Endothelial cell of umbilical vein (primary cell): ENCODE measurements at regions not wholly inside any gene's neighbourhood (a gene's known extent, or its start where the extent isn't known, plus 50 kb on each side); places are given as distances from the start of the nearest gene placed in this dataset.

Experiments
- BruUV-seq: library from RNA; stranded (reverse); fragments of 400-500 nt; replicated peaks from 2 replicates; lab custom pipeline; 2021; lab: Mats Ljungman, UMichigan
- CTCF ChIA-PET: fragments of 300-600, 350-600 bp; sonication (Branson Sonifier 250); formaldehyde crosslinking; loops from one replicate; lab custom pipeline; 2021; ENCODE audit warnings: antibody characterized with exemption, inconsistent platforms; lab: Charles Lee
- POLR2A ChIA-PET: fragments of 300-600, 350-600 bp; sonication (Branson Sonifier 250); formaldehyde crosslinking; loops from one replicate; lab custom pipeline; 2021; ENCODE audit warnings: antibody characterized with exemption, inconsistent platforms; lab: Charles Lee
- DNase-seq: peaks from one replicate; pipeline ENCODE4 v3.0.0-alpha.2; 2011; ENCODE audit warnings: low read depth, low spot score
- FAIRE-seq: peaks from 2 replicates; lab custom pipeline; 2011; peaks lifted over from hg19 to GRCh38; lab: Jason Lieb, UNC
- H2AFZ ChIP-seq: 2 replicates; pipeline ENCODE4 v1.6.0; 2012; ENCODE audit warnings: low read depth, low read length, control low read depth, inconsistent platforms
- H3K27ac ChIP-seq: 2 replicates; pipeline ENCODE4 v1.5.1; 2011; ENCODE audit warnings: low read depth, mild to moderate bottlenecking, control low read depth, low read length, moderate library complexity; ENCODE audit not compliant: insufficient read depth
- H3K27me3 ChIP-seq, 2 experiments: 2 replicates each; pipeline versions ENCODE4 v1.6.0 to v1.6.1; 2011; ENCODE audit warnings: low read length in 2 of 2, mixed read lengths in 1 of 2; ENCODE audit not compliant: control insufficient read depth in 2 of 2, insufficient read depth in 2 of 2
- H3K36me3 ChIP-seq, 2 experiments: 2 replicates in 1 of 2; 3 replicates in 1 of 2; pipeline ENCODE4 v1.5.1; 2011; ENCODE audit warnings: low read length in 2 of 2, mild to moderate bottlenecking in 1 of 2, moderate library complexity in 1 of 2; ENCODE audit not compliant: control insufficient read depth in 2 of 2, insufficient read depth in 2 of 2; ENCODE audit errors: extremely low read depth in 1 of 2
- H3K4me1 ChIP-seq: 3 replicates; pipeline ENCODE4 v1.5.1; 2011; ENCODE audit warnings: mild to moderate bottlenecking, low read length; ENCODE audit not compliant: control insufficient read depth, insufficient read depth; ENCODE audit errors: extremely low read depth
- H3K4me2 ChIP-seq: 2 replicates; pipeline ENCODE4 v1.6.1; 2011; ENCODE audit warnings: low read length, control low read depth, mixed read lengths; ENCODE audit not compliant: insufficient read depth
- H3K4me3 ChIP-seq, 3 experiments: fragments of 200-600 bp in 1 of 3; sonication (generic), shearing (Covaris generic) in 1 of 3; replicated peaks in 1 of 3; 2 replicates each; pipeline ENCODE4 v1.5.1; 2011 to 2016; ENCODE audit warnings: control low read depth in 3 of 3, low read length in 3 of 3, mild to moderate bottlenecking in 2 of 3, inconsistent platforms in 1 of 3, low read depth in 1 of 3, moderate library complexity in 1 of 3; ENCODE audit not compliant: insufficient read depth in 1 of 3
- H3K79me2 ChIP-seq: 2 replicates; pipeline ENCODE4 v1.6.0; 2012; ENCODE audit warnings: low read length, inconsistent platforms; ENCODE audit not compliant: control insufficient read depth, insufficient read depth
- H3K9ac ChIP-seq: replicated peaks from 2 replicates; pipeline ENCODE3; 2011; ENCODE audit warnings: low read length, control low read depth; ENCODE audit not compliant: insufficient read depth; ENCODE audit errors: extremely low read depth
- H3K9me1 ChIP-seq: replicated peaks from 3 replicates; pipeline ENCODE4 v1.6.0; 2011; ENCODE audit warnings: mild to moderate bottlenecking, low read length; ENCODE audit not compliant: control insufficient read depth, insufficient read depth; ENCODE audit errors: extremely low read depth
- H3K9me3 ChIP-seq: replicated peaks from 2 replicates; pipeline ENCODE4 v1.5.1; 2012; ENCODE audit warnings: low read length, inconsistent platforms; ENCODE audit not compliant: control insufficient read depth, insufficient read depth
- H4K20me1 ChIP-seq: replicated peaks from 2 replicates; pipeline ENCODE3; 2011; ENCODE audit warnings: mild to moderate bottlenecking, low read length; ENCODE audit not compliant: control insufficient read depth, insufficient read depth; ENCODE audit errors: extremely low read depth
- EZH2 ChIP-seq: IDR thresholded peaks from 2 replicates; pipeline ENCODE4 v1.6.1; 2012; ENCODE audit warnings: borderline replicate concordance, low read depth, mild to moderate bottlenecking, moderate library complexity, low read length, inconsistent platforms; ENCODE audit not compliant: severe bottlenecking
- FOS ChIP-seq: IDR thresholded peaks from 2 replicates; pipeline ENCODE4 v1.6.1; 2011; ENCODE audit warnings: mild to moderate bottlenecking, low read length, moderate library complexity, borderline replicate concordance; ENCODE audit not compliant: insufficient read depth
- GATA2 ChIP-seq: IDR thresholded peaks from 2 replicates; pipeline ENCODE4 v1.7.0; 2011; ENCODE audit warnings: low read depth, mild to moderate bottlenecking, moderate library complexity, mixed read lengths, low read length; ENCODE audit not compliant: insufficient read length, insufficient read depth
- JUN ChIP-seq: IDR thresholded peaks from 2 replicates; pipeline ENCODE4 v1.6.1; 2011; ENCODE audit warnings: borderline replicate concordance, low read depth; ENCODE audit not compliant: insufficient read length, insufficient read depth
- MAX ChIP-seq: IDR thresholded peaks from 2 replicates; pipeline ENCODE4 v1.6.1; 2011; ENCODE audit not compliant: insufficient read depth, insufficient read length
- MYC ChIP-seq: IDR thresholded peaks from one replicate; pipeline ENCODE4 v1.6.1; 2011; ENCODE audit warnings: mild to moderate bottlenecking, low read depth, low read length
- POLR2A ChIP-seq: IDR thresholded peaks from 2 replicates; pipeline ENCODE4 v1.6.1; 2012; ENCODE audit warnings: low read depth, mild to moderate bottlenecking, control low read depth, low read length
- POLR2AphosphoS5 ChIP-seq: IDR thresholded peaks from 2 replicates; pipeline ENCODE4 v1.6.1; 2012; ENCODE audit warnings: low read depth, mild to moderate bottlenecking, control low read depth, low read length, moderate library complexity; ENCODE audit not compliant: insufficient read depth
- dilution Hi-C: fragments of 300-500 bp; cut with MboI; formaldehyde crosslinking; loops from one replicate; pipeline ENCODE4 v1.15.0; 2019; ENCODE audit warnings: low sequenced_read_pairs; ENCODE audit not compliant: extremely low pct_ligation_motif_present
- intact Hi-C: fragments of 100-400 bp; cut with micrococcal nuclease; formaldehyde crosslinking; loops from one replicate; pipeline ENCODE4 v1.10.0; 2022
- TF ChIP-seq, protein P1 (sequence below), 2 donors: IDR thresholded peaks; 1 replicate in 1 of 2; 2 replicates in 1 of 2; pipeline ENCODE4 v1.5.1; 2011; ENCODE audit warnings: low read length in 2 of 2, mild to moderate bottlenecking in 2 of 2, moderate library complexity in 2 of 2, control low read depth in 1 of 2, inconsistent platforms in 1 of 2, low read depth in 1 of 2; ENCODE audit not compliant: insufficient read depth in 1 of 2; ENCODE audit errors: extremely low read depth in 1 of 2

DNA sequence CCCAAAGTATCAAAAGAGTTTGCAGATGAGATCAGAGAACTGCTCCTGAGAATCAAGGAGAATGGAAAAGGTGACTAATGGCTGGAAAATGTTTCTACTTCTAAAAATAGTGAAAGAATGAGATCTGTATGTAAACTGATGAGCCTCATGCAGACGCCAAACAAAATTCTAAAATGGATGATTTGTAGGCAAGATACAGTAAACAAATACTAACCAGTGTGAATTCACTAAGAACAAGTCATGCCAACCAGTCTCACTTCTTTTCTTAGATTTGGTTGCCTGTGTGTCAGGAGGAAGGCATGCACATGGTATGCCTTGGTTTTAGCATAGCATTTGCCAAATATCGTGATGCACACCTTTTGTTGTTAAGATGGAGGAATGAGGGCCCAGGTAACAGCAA lies 94.9 kb upstream of the PIK3CG start:
- H2AFZ ChIP-seq = peak overlapping the region; percentile 38
- BruUV-seq = no TSS peak

GRCh38 chr7:106772655-106773108 lies 92.4 kb upstream of the PIK3CG start:
- Histone ChIP-seq H2AFZ (no peak overlapping the region), H3K36me3 (no peaks in the 10 kb centered on the region), H3K9ac (peak overlapping the region; percentile 40), H3K4me1 (peaks cover 51% of the 10 kb centered on the region), H3K9me1 (no peaks in the 10 kb centered on the region), H3K9me3 (no peaks in the 10 kb centered on the region), H3K79me2 (peaks cover 2% of the 10 kb centered on the region), H3K27me3 (no peaks in the 10 kb centered on the region), H4K20me1 (no peaks in the 10 kb centered on the region), H3K27ac (peak overlapping the region; percentile 83), H3K4me2 (peak overlapping the region; percentile 61), H3K4me3 (no peak overlapping the region)
- DNase-seq (peak; percentile 85), FAIRE-seq (peak; percentile 89)
- no peak for TF ChIP-seq EZH2
- no peak for TF ChIP-seq POLR2A
- TF ChIP-seq, protein P1, sequence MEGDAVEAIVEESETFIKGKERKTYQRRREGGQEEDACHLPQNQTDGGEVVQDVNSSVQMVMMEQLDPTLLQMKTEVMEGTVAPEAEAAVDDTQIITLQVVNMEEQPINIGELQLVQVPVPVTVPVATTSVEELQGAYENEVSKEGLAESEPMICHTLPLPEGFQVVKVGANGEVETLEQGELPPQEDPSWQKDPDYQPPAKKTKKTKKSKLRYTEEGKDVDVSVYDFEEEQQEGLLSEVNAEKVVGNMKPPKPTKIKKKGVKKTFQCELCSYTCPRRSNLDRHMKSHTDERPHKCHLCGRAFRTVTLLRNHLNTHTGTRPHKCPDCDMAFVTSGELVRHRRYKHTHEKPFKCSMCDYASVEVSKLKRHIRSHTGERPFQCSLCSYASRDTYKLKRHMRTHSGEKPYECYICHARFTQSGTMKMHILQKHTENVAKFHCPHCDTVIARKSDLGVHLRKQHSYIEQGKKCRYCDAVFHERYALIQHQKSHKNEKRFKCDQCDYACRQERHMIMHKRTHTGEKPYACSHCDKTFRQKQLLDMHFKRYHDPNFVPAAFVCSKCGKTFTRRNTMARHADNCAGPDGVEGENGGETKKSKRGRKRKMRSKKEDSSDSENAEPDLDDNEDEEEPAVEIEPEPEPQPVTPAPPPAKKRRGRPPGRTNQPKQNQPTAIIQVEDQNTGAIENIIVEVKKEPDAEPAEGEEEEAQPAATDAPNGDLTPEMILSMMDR (IDR thresholded peaks at IDR 0.05; ENCODE audit: extremely low read depth in 1 of 2, insufficient read depth in 1 of 2, low read depth in 1 of 2, low read length in 2 of 2) = no peak
- TF ChIP-seq POLR2AphosphoS5 = no peak
- no peak for TF ChIP-seq GATA2
- peak; percentile 70 for TF ChIP-seq FOS
- no peak for TF ChIP-seq MYC
- TF ChIP-seq JUN = peak; percentile 69
- no peak for TF ChIP-seq MAX
- ChIA-PET CTCF (no interaction called here), POLR2A (no interaction called here)
- BruUV-seq = no TSS peak
- intact Hi-C loops = loop anchor here (5.0 kb wide), 2 partner anchors 35 to 180 kb away; no protein-coding TSS in a partner anchor
- dilution Hi-C loops = no loop called here

More for the DNA sequence above, 94.9 kb upstream of the PIK3CG start:
- H4K20me1 ChIP-seq = no peaks in the 10 kb centered on the region
- peaks cover 38% of the 10 kb centered on the region for H3K4me1 ChIP-seq
- H3K9me1 ChIP-seq = no peaks in the 10 kb centered on the region
- ChIA-PET CTCF (interaction anchor here (1.0 kb wide), 1 partner anchor 33 kb away, joined by 3 read pairs; no protein-coding TSS in a partner anchor), POLR2A (no interaction called here)
- H3K79me2 ChIP-seq = no peaks in the 10 kb centered on the region
- peak overlapping the region; percentile 39 for H3K4me2 ChIP-seq
- DNase-seq = peak; percentile 77
- peak overlapping the region; percentile 65 for H3K9ac ChIP-seq
- no peak overlapping the region for H3K4me3 ChIP-seq
- peak; percentile 68 for FAIRE-seq
- H3K27me3 ChIP-seq = no peaks in the 10 kb centered on the region
- dilution Hi-C loops (no loop called here), intact Hi-C loops (loop anchor here (5.0 kb wide), 2 partner anchors 33 to 178 kb away; no protein-coding TSS in a partner anchor)
- peak; percentile 85 for TF ChIP-seq JUN
- peak; percentile 72 for TF ChIP-seq FOS
- peak; percentile 60 for TF ChIP-seq GATA2
- TF ChIP-seq, protein P1 (IDR thresholded peaks at IDR 0.05; ENCODE audit: extremely low read depth in 1 of 2, insufficient read depth in 1 of 2, low read depth in 1 of 2, low read length in 2 of 2) = no peak
- H3K36me3 ChIP-seq = no peaks in the 10 kb centered on the region
- peak overlapping the region; percentile 75 for H3K27ac ChIP-seq
- no peaks in the 10 kb centered on the region for H3K9me3 ChIP-seq
